SKM-1 treated with dmso at 0.1 percent for 144 hours (cell line): ENCODE measurements at regions not wholly inside any gene's neighbourhood (a gene's known extent, or its start where the extent isn't known, plus 50 kb on each side); places are given as distances from the start of the nearest gene placed in this dataset.

Source experiments
- DNase-seq: peaks from one replicate; lab custom pipeline; 2025; ENCODE audit not compliant: unreplicated experiment; lab: John Stamatoyannopoulos, UW

DNA sequence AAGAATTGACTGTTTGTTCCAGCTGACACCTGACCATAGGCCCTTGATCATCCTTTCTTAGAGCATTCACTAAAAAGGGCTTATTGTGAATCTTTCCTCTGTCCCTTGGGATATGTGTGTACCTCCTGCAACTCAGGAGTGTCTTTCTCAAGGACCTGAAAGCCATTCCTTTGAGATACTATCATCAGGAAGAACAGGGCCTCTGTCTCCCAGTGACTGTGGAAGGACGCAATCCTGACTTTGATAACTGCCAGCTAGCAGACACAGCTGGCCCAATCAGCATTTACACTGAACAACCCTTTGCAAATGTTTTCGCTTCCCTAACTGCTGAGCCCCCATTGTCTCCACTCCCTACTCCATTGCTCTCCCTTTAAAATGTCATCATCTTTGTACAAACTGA lies 144.4 kb downstream of the RMI1 start:
- DNase-seq: no peak

- no peak for DNase-seq
These were observed 148.9 kb downstream of the RMI1 start for GRCh38 chr9:84129529-84129928.

DNA sequence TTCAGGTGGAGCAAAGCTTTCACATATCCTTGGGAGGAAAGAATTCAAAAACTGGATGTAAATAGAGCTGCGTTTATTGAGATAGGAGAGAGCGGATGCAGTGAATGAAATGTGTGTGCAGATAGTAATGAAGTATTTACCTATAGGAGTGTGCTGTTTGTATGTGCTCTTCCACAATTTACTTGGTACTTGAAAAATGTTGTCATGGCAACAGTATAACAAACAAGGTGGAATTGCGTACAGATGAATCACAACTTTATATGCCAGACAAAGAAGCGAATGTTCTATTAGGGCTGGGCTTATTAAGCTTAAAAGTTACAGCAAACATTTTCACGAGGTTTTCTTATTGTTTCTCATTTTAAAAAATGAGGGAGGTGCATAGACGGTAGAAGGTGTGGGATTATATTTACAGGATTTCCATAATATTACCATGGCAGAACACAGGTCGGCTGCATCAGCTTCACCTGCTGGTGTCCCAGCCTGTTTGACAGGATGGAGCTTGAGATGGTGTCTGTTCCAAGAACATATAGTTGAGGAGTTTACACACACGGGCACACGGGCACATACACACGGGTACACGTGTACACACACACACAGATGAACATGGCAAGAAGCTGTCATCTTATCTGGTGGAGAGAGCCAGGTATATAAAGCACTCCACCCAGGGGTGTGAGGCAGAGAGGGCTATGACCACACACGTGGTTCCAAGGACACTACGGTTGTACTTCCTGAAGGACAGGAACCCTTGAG lies 155.7 kb downstream of the RMI1 start:
- DNase-seq: no peak

DNA sequence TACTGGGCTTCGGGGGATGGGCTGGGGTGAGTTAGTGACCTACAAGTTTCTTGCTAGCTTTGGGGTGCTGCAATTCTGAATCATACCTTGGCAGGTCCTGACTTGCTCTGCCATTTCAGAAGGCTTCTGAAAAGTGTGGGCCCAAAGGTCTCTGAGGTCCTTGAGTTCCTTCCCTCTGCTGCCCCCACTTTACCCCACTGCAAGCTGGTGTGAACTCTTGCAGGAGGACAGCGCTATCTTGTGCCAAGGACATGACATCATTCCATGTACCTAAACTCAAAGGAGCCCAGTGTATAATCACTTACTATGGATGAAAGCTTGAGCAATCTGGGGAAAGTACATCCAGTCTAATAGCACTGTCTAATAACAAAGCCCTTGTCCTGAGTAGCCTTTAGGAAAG lies 157.4 kb downstream of the RMI1 start:
- DNase-seq: no peak

- no peak for DNase-seq
These were observed 157.9 kb downstream of the RMI1 start for GRCh38 chr9:84138541-84138940.

DNA sequence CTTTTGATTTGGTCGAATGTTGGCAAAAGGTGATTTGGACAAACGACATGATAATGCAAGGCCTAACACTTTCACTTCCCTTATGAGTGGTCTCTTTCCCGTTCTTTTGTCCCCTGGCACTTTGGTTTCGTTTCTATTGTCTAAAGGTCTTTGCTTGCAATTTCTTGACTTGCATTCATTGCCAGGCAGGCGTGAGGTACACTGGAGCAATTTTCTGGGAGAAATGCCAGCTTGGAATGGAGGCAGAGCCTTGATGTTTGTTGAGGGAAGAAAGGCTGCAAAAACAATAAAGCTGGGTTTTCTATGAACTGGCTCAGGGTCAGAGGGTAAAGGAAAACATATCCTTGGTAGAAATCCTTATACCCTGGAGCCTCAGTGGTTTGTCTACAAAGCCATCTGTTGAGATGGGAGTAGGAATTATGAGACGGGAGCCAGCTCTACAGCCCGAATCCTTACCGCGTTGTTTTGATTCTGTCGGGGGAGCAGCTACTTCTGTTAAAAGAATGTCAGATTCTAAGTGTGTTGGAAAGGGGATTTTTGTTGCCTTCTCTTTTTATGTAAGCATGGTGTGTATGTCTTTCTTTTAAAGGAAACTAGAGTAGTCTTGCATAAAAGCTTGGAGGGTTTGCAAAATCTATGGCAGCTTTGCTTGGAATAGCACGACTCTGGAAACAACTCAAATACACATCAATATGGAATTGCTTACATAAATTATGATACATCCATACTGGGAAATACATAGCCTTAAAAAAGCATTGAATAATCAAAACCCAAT lies 158.9 kb downstream of the RMI1 start:
- no peak for DNase-seq

- no peak for DNase-seq
These were observed 160.0 kb downstream of the RMI1 start for GRCh38 chr9:84140535-84141101.

- DNase-seq: no peak
These were observed 161.3 kb downstream of the RMI1 start for GRCh38 chr9:84141741-84142370.

DNA sequence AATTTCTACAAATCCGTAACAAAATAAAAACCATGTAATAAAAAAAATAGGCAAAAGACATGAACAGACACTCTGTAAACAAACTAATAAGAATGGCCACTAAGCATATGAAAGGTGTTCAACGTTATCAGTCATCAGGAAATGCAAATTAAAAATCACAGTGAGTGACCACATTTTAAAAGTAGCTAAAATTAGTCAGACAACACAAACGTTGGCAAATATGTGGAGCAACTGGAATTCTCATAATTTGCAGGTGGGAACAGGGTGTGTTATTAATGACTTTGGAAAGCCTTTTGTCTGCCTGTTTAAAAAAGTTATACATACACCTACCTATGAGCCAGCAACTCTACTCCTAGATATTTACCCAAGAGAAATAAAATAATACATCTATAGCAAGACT lies 164.4 kb downstream of the RMI1 start:
- DNase-seq: no peak

DNA sequence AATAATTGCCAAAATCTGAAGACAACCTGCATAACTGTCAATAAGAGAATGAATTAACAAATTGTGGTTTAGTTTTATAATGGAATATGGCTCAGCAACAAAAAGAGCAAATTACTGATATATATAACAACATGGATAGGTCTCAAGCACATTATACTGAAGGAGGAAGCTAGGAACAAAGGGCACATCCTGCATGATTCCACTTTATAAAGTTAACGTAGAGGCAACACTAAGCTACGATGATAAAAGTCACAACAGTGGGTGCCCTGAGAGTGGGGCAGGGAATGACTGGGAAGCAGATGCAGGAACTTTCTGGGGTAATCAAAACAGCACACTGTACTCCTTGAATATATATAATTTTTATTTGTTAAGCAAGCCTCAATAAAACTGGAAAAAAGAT lies 165.2 kb downstream of the RMI1 start:
- DNase-seq: no peak

DNA sequence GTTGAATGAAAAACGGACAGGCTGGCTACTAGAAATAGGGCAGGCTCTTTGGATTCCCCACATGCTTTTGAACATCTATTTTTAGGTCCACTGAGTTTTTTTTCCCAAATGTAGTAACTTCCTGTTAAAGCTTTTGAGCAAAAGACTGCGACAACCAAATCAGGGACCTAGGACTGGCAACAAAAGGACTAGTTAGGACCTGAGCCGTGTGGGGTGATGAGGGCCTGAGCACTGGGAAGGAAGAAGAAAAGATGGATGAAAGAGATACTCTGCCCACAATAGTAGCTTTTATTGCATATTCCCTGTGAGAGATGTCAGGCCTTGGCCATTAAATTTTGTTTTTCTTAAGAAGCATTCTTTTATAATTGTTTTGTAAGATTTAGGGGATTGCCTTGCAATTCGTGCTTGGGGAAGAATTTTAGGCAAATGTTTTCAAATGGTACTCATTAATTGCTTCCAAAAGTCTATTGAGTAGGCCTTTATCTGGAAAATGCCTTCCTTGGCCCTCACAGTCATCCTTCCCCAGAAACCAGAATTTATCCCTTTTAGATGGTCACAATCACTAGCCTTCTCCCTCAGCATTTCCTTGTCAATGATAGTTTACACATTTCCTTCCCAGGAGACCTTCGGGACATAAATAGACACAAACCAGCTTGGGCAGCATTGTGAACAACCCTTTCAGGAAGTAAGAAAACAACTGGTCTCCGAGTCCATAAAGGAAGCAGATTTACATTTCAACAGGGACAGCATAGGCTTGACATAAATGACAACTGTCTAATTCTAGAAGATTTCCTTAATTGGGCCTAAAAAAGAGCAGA lies 166.5 kb downstream of the RMI1 start:
- DNase-seq: no peak

GRCh38 chr9:84151236-84151635 lies 170.6 kb downstream of the RMI1 start:
- DNase-seq: no peak

DNA sequence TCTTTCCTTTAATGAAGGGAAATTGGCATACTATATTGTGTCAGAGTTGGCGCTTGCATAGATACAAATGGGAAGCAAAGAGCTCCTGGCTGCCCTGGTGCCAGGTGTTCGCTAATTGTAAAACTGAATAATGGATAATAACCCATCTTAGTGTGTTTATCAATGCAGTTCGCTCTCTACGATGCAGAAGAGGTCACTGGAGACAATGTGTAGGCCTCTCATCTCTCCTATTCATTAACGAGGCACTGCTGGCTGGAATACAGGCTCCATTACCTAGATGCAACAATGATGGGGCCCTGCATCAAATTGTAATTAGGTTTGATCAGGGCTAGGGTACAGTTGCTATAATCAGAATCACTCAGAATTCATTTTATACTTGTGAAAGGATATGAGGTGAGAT lies 171.0 kb downstream of the RMI1 start:
- DNase-seq: no peak

- no peak for DNase-seq
These were observed 171.6 kb downstream of the RMI1 start for GRCh38 chr9:84152204-84152603.

DNA sequence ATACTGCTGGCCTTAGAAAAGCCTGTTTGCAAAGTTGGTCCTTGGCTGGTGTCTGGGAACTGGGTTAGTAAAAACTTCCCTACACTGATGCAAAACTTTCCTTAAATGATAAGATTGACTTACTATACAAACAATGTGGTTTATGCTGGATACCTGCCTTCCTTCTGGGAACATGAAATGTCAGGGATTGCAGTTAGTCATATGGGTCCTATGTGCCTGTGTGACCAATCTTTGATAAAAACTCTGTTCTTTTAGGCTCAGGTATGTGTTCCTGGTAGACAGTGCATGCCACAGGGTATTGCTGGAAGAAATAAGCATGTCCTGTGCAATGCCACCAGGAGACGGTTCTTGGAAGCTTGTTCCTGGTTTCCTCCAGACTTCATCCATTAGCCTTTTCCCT lies 173.3 kb downstream of the RMI1 start:
- DNase-seq: no peak

DNA sequence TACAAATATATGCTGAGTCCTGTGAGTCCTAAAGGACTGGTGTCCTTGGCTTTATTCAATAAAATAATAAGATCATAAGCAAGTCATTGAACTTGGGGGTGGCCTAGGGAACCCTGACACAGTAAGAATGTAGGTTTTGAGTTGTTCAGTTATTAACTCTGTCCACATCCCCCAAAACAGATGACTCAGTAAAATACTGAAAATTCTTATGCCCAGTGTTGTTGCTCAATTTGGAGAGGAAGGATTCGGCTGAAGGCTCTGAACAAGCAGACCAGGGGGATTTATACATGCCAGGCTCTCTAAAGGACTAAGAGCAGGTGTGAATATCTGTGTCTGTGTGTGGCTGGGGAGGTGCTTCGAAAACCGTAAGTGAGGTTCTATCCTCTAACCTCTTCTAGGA lies 173.7 kb downstream of the RMI1 start:
- DNase-seq: no peak

GRCh38 chr9:84163052-84163650 lies 177.4 kb downstream of the SLC28A3 start:
- DNase-seq: no peak

- DNase-seq: no peak
These were observed 173.7 kb downstream of the SLC28A3 start for GRCh38 chr9:84166891-84167290.

DNA sequence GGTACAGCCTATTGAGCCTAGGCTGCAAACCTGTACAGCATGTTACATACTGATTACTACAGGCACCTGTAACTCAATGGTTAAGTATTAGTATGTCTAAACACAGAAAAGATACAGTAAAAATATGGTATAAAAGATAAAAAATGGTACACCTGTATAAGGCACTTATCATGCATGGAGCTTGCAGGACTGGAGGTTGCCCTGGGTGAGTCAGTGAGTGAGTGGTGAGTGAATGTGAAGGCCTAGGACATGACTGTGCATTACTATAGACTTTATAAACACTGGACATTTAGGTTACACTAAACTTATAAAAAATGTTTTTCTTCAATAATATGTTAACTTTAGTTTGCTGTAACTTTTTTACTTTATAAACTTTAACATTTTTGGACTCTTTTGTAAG lies 171.3 kb downstream of the SLC28A3 start:
- DNase-seq: no peak

DNA sequence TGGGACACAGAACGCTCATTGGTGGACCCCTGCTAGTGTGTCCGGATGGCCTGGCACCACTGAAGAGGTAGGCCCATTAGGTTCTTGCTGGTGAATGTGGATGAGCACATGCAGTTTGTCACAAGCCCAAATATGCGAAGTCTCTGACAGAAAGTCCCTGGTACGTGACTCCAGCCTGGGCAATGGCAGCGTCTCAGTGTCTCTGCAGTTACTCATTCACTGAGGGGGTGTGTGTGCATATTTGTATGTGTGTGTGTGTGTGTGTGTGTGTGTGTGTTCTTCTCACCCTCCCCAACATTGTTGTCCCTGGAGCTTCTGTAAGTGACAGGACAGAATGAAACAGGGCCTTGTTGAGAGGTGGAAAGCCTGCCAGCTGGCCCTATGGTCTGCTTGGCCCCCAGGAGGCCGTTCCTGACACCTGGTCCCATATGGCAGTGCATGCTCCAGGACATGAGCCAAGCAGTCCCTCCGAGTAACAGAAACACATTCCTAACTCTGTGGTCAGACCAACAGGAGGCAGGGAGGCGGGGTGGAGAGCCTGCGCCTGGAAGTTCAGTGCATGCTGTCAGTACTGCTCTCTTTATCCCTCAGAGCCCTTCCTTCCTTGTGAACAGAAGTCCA lies 169.9 kb downstream of the SLC28A3 start:
- DNase-seq: no peak
